Transverse colon (tissue), 4 donors: ENCODE measurements at regions not wholly inside any gene's neighbourhood (a gene's known extent, or its start where the extent isn't known, plus 50 kb on each side); places are given as distances from the start of the nearest gene placed in this dataset.

Experiments
- DNase-seq: peaks from one replicate; pipeline ENCODE4 v3.0.0-alpha.2; 2019
- H3K27ac ChIP-seq, 4 donors: fragments of 200-600 bp; sonication (generic); 2 replicates each; pipeline ENCODE4 v1.5.1; 2016 to 2018; ENCODE audit warnings: inconsistent platforms in 4 of 4
- H3K27me3 ChIP-seq: fragments of 200-600 bp; sonication (generic); 2 replicates; pipeline ENCODE4 v1.5.1; 2017; ENCODE audit warnings: inconsistent platforms
- H3K36me3 ChIP-seq, 4 donors: fragments of 200-600 bp; sonication (generic); 2 replicates each; pipeline ENCODE4 v1.5.1; 2017 to 2019; ENCODE audit warnings: inconsistent platforms in 4 of 4
- H3K4me1 ChIP-seq, 4 donors: fragments of 200-600 bp; sonication (generic); 2 replicates each; pipeline ENCODE4 v1.5.1; 2017 to 2020; ENCODE audit warnings: inconsistent platforms in 4 of 4
- H3K4me3 ChIP-seq, 4 donors: fragments of 200-600 bp; sonication (generic); 1 replicate in 1 of 4; 2 replicates in 3 of 4; pipeline versions ENCODE4 v1.5.1 to v1.6.1; 2017 to 2019; ENCODE audit warnings: inconsistent platforms in 4 of 4
- H3K9me3 ChIP-seq, 2 donors: fragments of 200-600 bp; sonication (generic); 2 replicates each; pipeline ENCODE4 v1.5.1; 2017 to 2019; ENCODE audit warnings: inconsistent platforms in 2 of 2
- CTCF ChIP-seq, 5 experiments: fragments of 200-600 bp in 3 of 5; fragments of 450-650 bp in 2 of 5; sonication (generic) in 3 of 5; IDR thresholded peaks; 1 replicate in 2 of 5; 2 replicates in 3 of 5; pipeline ENCODE4 v1.5.1; 2016 to 2017; ENCODE audit warnings: antibody characterized with exemption in 5 of 5, inconsistent platforms in 3 of 5, mild to moderate bottlenecking in 2 of 5, moderate library complexity in 1 of 5
- EP300 ChIP-seq: sonication (generic); formaldehyde crosslinking; IDR thresholded peaks from one replicate; pipeline ENCODE4 v1.6.1; 2017; ENCODE audit warnings: antibody characterized with exemption, low read depth
- POLR2A ChIP-seq: fragments of 450-650 bp; IDR thresholded peaks from one replicate; pipeline ENCODE4 v1.6.1; 2016; ENCODE audit warnings: antibody characterized with exemption, mild to moderate bottlenecking, moderate library complexity
- POLR2AphosphoS5 ChIP-seq, 3 donors: sonication (generic); formaldehyde crosslinking; IDR thresholded peaks; one replicate each; pipeline ENCODE4 v1.6.1; 2016; ENCODE audit warnings: antibody characterized with exemption in 3 of 3
- WGBS, 2 donors: methylation state at CpG; one replicate each; pipeline ENCODE4 v1.1.5; 2018; ENCODE audit warnings: low coverage in 1 of 2; 5-methylcytosine and 5-hydroxymethylcytosine counted together
- in situ Hi-C, 4 donors: fragments of 200-750 bp; cut with MboI; loops; one replicate each; pipeline versions ENCODE4 v1.15.0 to v1.15.1; 2017; ENCODE audit warnings: low sequenced_read_pairs in 3 of 4, low pct_ligation_motif_present in 1 of 4, low pct_unique_long_range_greater_than_20kb in 1 of 4
- intact Hi-C: fragments of 100-400 bp; cut with DNase I; formaldehyde crosslinking; loops from one replicate; pipeline ENCODE4 v1.15.1; 2023; ENCODE audit warnings: low total_unique reads

GRCh38 chr5:129204525-129204924, 110.0 kb downstream of the ISOC1 start:
- in situ Hi-C loops: no loop called here
- TF ChIP-seq CTCF (IDR thresholded peaks at IDR 0.05) (no peak), EP300 (no peak), POLR2AphosphoS5 (IDR thresholded peaks at IDR 0.05) (no peak), POLR2A (no peak)
- Histone ChIP-seq H3K27ac (no peak overlapping the region), H3K36me3 (no peaks in the 10 kb centered on the region), H3K4me3 (no peak overlapping the region), H3K9me3 (peaks cover 0 to 2% of the 10 kb centered on the region in 2 donors), H3K27me3 (no peaks in the 10 kb centered on the region), H3K4me1 (no peaks in the 10 kb centered on the region)
- WGBS, 2 donors: 89 to 100% methylated on average over 1 of the region's 1 CpG
- no peak for DNase-seq
- intact Hi-C loops: no loop called here

DNA sequence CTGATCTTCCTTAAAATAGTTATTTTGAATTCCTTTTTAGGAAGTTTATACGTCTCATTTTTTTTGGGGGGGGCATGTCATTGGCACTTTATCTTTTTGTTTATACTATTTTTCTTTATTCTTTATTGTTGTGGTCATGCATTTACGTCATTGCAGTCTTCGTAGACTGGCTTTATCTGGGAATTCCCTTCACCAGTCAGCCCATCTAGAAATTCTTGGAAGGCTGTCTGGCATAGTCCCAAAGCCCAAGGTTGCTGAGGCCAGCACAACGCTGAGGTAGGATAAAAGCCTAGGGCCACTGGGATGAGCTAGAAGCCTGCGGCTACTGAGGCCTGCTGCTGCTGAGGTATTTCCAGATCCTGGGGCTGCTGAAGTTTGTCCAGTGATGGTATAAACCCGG, 121.5 kb downstream of the ISOC1 start:
- Histone ChIP-seq H3K36me3 (no peaks in the 10 kb centered on the region), H3K27me3 (no peaks in the 10 kb centered on the region), H3K4me3 (no peak overlapping the region), H3K27ac (no peak overlapping the region), H3K9me3 (peaks cover 3 to 5% of the 10 kb centered on the region in 2 donors), H3K4me1 (no peaks in the 10 kb centered on the region)
- in situ Hi-C loops (no loop called here), intact Hi-C loops (no loop called here)
- TF ChIP-seq POLR2A (no peak), POLR2AphosphoS5 (IDR thresholded peaks at IDR 0.05) (no peak), EP300 (no peak), CTCF (IDR thresholded peaks at IDR 0.05) (no peak)
- DNase-seq: no peak
- WGBS, 2 donors: 89 to 92% methylated on average over 4 to 5 of the region's 6 CpGs

GRCh38 chr5:129217179-129217578, 122.6 kb downstream of the ISOC1 start:
- TF ChIP-seq POLR2AphosphoS5 (IDR thresholded peaks at IDR 0.05) (no peak), CTCF (IDR thresholded peaks at IDR 0.05) (no peak), POLR2A (no peak), EP300 (no peak)
- peaks cover 0 to 3% of the 10 kb centered on the region in 2 donors for H3K9me3 ChIP-seq
- H3K4me3 ChIP-seq: no peak overlapping the region
- WGBS, 2 donors: 92 to 94% methylated on average over 3 of the region's 3 CpGs
- no peak for DNase-seq
- H3K4me1 ChIP-seq: no peaks in the 10 kb centered on the region
- intact Hi-C loops: no loop called here
- no peaks in the 10 kb centered on the region for H3K27me3 ChIP-seq
- H3K27ac ChIP-seq: no peak overlapping the region
- in situ Hi-C loops: no loop called here
- H3K36me3 ChIP-seq: no peaks in the 10 kb centered on the region

DNA sequence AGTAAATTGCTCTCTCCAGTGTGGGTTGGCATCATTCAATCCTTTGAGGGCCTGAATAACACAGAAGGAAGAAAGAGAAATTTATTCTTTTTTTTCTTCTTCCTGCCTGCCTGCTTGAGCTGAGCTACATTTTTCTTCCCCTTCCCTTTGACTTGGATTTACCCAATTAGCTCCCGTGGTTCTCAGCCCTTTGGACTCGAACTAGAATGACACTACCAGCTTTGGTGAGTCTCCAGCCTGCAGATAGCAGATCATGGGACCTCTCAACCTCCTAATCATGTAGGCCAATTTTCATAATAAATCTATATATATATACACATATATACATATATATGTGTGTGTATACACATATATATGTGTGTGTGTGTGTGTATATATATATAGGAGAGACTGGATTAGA, 128.6 kb downstream of the ISOC1 start:
- intact Hi-C loops: no loop called here
- TF ChIP-seq EP300: no peak
- no peak for TF ChIP-seq POLR2A
- TF ChIP-seq CTCF (IDR thresholded peaks at IDR 0.05): no peak
- no peak for TF ChIP-seq POLR2AphosphoS5 (IDR thresholded peaks at IDR 0.05)
- no peaks in the 10 kb centered on the region for H3K4me1 ChIP-seq
- no peaks in the 10 kb centered on the region for H3K9me3 ChIP-seq
- no peaks in the 10 kb centered on the region for H3K36me3 ChIP-seq
- H3K4me3 ChIP-seq: no peak overlapping the region
- no peak for DNase-seq
- WGBS, 2 donors: 43 to 50% methylated on average over 2 of the region's 2 CpGs
- no peaks in the 10 kb centered on the region for H3K27me3 ChIP-seq
- H3K27ac ChIP-seq: no peak overlapping the region
- in situ Hi-C loops: no loop called here
